ENCODE measurements at regions not wholly inside any gene's neighbourhood (a gene's known extent, or its start where the extent isn't known, plus 50 kb on each side); places are given as distances from the start of the nearest gene placed in this dataset.

GRCh38 chr2:144078802-144079724, 440.9 kb downstream of the ZEB2 start:
- DNase-seq (ENCODE audit: low read depth), result no peak

DNA sequence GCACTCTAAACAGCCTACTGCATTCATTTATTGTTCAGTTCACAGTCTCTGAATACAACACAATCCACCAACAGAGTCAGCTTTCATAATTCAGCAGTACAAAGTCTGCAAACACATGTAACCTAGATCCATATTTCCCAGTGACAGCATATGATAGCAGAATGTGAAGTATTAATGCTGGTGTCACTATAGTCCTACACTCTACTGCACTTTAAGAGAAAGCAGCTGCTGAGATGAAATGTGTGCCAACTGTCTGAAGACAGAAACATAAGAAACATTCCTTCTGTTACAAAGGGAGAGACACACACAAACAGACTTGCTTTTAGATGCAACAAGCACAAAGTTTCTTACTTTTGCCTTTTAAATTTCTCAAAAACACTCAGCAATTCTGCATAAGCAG, 441.8 kb downstream of the ZEB2 start:
- DNase-seq (ENCODE audit: low read depth), result no peak

- DNase-seq (ENCODE audit: low read depth), result no peak
Observed at GRCh38 chr2:144074450-144074849, 445.5 kb downstream of the ZEB2 start.

DNA sequence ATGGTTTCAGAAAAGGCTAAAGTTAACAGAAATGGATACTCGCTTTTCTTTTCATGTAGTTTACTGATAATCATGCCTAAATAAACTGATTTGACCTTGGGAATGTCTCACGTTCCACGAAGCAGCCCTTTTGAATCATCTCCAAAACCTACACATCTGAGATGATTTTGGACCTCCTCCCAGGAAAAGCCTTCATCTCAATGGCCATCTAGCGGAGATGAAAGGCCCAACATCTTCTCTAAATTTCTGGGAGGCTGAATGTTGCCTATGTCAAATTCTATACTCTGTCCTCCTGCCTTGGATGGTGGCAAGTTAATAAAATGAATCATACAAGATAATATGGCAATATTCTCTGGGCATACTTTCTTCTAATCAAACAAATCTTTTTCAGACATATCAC, 448.5 kb downstream of the ZEB2 start:
- peak; percentile 54 for DNase-seq (ENCODE audit: low read depth)

GRCh38 chr2:144067506-144067905, 452.4 kb downstream of the ZEB2 start:
- DNase-seq (ENCODE audit: low read depth), result no peak

GRCh38 chr2:144063602-144064001, 456.3 kb downstream of the ZEB2 start:
- no peak for DNase-seq (ENCODE audit: low read depth)

DNA sequence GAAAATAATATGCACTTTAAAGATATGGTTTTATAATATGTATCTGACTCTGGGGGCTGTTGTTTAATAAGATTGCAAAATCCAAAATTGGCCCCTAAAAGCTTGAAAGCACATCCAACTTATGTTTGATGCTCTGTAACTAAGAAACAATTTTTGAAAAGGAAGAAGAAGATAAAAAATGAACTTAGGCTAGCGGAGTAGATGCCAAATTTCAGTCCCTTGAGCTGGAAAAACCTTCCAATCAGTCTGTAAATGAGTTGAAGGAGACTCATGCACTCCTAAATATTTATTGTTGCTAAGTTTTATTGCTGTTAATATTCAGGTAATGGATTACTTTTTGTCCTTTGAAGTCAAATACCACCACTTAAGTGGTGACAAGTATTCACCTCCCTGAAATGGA, 465.0 kb downstream of the ZEB2 start:
- no peak for DNase-seq (ENCODE audit: low read depth)

DNA sequence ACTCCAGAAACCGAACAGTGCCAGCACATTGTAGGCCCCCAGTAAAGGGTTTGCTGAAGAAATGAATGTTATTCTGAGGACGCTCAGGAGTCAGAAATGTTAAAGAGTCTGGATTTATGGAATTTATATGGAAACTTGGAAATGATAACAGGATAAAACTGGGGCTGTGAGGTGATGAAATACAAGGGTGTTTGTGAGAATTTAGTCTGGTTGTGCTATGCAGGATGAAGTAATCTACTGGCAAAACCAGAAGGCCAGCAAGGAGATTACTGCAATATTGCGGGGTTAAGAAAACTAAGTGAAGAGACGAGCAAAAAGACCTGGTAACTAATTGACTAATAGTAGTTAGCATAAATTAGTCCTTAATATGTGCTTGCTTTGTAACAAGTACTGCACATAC, 467.8 kb downstream of the ZEB2 start:
- DNase-seq (ENCODE audit: low read depth), result no peak

- no peak for DNase-seq (ENCODE audit: low read depth)
Observed at GRCh38 chr2:144049137-144049536, 470.8 kb downstream of the ZEB2 start.

DNA sequence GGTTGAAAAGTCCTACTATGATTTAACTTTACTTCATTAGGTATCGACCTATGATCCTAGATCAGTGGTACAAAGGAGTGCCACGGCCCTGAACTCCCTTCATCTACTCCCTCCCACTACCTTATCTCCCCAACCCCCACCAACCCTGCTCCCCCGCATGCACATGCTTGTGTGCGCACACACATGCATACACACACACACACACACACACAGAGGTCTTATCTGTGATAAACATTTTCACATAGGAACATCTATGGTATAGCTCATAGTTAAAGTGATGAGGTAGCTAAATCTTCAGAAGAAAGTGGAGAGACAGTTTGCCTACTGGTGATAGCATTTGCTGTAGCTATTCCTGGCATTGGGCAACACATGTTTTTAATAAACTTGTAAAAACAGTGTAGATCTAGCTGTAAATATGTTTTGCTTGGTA, 471.3 kb downstream of the ZEB2 start:
- DNase-seq (ENCODE audit: low read depth), result no peak

- DNase-seq (ENCODE audit: low read depth), result no peak
Observed at GRCh38 chr2:144042751-144043150, 477.2 kb downstream of the ZEB2 start.

DNA sequence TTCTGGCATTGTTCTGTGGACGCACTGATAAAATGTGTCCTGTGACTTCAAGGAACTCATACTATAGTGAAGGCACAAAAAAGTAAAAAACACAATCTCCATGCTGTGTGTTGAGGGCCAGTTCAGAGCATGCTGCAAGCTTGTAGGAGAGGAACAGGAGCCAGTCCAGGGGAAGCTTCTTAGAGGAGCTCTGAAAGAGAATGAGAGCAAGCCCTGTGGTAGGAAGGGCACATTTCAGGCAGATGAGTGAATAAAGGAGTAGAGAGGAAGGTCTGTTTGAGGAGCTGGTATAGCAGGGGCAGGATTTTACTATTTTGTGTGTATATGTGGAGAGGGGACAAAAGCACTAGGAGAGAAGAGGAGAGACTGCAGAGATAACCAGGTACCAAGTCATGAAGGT, 478.3 kb downstream of the ZEB2 start:
- DNase-seq (ENCODE audit: low read depth), result peak; percentile 2

DNA sequence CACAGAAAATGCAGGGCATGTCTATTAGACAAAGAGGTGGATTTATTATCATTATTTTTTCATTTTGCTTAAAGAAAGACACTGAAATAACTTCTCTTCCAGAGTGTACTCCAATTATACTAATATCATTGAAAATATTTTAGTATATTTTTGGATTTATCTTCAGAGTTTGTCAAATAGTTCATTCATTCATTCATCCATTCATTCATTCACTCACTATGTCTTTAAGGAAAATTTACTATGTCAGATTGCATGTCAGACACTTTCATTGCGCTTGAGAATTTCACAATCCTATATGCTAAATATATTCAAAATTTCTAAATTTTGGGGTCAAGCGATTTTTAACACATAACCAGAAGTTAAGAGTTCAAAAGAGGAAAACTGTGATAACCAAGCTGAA, 479.1 kb downstream of the ZEB2 start:
- no peak for DNase-seq (ENCODE audit: low read depth)

DNA sequence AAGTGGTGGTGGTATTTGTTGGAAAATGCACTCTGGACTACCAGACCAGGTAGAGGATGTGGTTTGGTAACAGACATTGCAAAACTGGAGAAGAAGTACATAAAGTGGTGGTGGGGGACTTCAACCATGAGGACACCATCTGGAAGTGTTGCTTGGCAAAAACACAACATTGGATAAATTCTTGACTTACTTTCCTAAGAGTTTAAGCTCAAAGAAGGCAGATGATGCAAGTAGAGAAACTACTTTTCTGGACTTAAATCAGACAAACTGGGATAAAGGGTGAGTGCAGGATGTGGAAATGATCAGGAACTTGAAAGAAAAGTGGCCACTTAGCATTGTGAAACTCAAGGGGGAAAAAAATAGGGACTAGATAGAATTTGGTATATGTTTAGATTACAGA, 487.4 kb downstream of the ZEB2 start:
- DNase-seq (ENCODE audit: low read depth), result no peak

DNA sequence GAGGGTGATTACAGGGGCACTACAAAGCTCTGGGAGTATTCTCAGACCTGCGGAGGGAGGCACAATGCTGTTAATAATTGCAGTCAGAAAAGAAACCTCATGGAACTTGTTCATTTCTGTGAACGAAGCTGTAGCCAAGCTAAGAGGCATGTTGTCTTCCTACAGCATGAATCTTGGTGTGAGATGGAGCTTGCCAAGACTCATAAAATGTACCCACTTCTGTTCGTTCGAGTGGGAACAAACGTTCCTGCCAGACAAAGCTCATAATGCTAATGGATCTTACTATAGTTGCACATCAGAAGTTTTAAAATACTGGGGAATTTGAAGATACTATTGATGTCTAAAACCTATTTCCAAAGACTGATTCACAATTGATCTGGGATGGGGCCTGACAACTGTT, 489.1 kb downstream of the ZEB2 start:
- DNase-seq (ENCODE audit: low read depth), result no peak

- DNase-seq (ENCODE audit: low read depth), result no peak
Observed at GRCh38 chr2:144027593-144027992, 492.3 kb downstream of the ZEB2 start.

- no peak for DNase-seq (ENCODE audit: low read depth)
Observed at GRCh38 chr2:144026753-144027152, 493.2 kb downstream of the ZEB2 start.

- DNase-seq (ENCODE audit: low read depth), result no peak
Observed at GRCh38 chr2:144020047-144020446, 499.9 kb downstream of the ZEB2 start.

GRCh38 chr2:144015655-144016245, 504.2 kb downstream of the ZEB2 start:
- peak; percentile 93 for DNase-seq (ENCODE audit: low read depth)

GRCh38 chr2:144015036-144015435, 504.9 kb downstream of the ZEB2 start:
- peak; percentile 9 for DNase-seq (ENCODE audit: low read depth)

DNA sequence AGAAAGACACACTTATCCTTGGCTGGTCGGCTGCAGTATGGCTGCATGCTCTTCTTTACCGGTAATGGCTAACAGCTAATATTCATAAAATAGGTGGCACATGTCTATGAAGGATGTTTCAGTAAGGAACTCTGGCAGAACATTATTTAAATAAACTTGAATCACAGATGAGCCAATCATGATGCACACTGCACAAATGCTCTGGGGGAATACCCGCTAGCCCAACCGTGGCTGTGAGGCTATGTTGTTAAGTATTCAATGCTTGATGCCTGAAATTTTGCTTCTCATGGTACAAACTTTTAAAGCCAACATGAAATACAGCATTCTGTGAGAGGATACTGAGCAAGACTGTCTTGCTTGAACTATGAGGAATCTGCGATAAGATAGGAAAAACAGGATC, 505.8 kb downstream of the ZEB2 start:
- DNase-seq (ENCODE audit: low read depth), result peak; percentile 69

GRCh38 chr2:144012304-144012703, 507.6 kb downstream of the ZEB2 start:
- no peak for DNase-seq (ENCODE audit: low read depth)

DNA sequence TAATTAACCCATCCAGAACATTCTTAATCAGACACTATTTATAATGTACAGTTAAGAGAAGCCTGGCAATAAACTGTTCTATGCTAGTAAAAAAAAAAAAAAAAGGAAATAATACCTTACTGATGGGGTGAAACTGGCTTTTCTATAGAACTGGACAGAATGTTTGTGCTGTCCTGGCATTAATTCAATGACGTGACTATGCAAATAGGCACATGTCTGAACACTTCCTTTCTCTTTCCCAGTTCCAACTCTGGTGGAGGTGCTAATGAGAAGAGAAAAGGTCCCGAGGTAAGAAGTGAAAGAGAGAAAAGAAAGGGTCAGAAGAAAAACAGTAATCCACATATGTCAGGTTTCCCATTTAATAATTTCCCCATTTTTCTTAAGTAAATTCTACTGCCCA, 508.4 kb downstream of the ZEB2 start:
- DNase-seq (ENCODE audit: low read depth), result no peak

DNA sequence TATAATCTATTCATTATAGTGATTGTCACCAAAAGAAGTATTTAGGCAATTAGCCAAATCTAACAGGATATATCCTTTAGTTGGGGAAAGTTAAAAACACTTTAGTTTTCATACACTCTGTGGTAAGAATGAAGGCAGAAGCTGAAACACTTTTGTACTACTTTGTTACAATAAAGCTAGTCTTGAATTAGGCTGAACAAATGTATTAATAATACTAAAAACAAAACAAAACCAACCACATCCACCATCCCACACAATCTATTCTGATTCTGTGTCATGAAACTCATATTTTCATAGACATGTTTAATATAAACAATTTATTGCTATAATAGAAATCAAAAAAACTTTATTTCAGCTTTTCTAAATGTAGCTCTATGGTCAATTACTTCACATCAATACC, 508.8 kb downstream of the ZEB2 start:
- no peak for DNase-seq (ENCODE audit: low read depth)

Measured in ELR (cell line).